DOHH2 (cell line): ENCODE measurements at regions not wholly inside any gene's neighbourhood (a gene's known extent, or its start where the extent isn't known, plus 50 kb on each side); places are given as distances from the start of the nearest gene placed in this dataset.

Experiments
- H3F3A ChIP-seq: fragments of 200-600 bp; sonication (generic), shearing (Covaris generic); 2 replicates; pipeline ENCODE4 v1.6.0; 2016; ENCODE audit warnings: antibody characterized with exemption, mild to moderate bottlenecking; ENCODE audit not compliant: control insufficient read depth, insufficient read depth
- H3K27ac ChIP-seq: fragments of 200-600 bp; sonication (generic); 2 replicates; pipeline ENCODE4 v1.5.1; 2014; ENCODE audit warnings: low read depth, mild to moderate bottlenecking, low read length, moderate library complexity
- H3K27me3 ChIP-seq: fragments of 200-600 bp; sonication (generic); 2 replicates; pipeline ENCODE4 v1.6.1; 2014; ENCODE audit warnings: mild to moderate bottlenecking, low read length, mixed read lengths; ENCODE audit not compliant: control insufficient read depth
- H3K36me3 ChIP-seq: fragments of 200-600 bp; sonication (generic); 2 replicates; pipeline ENCODE4 v1.6.1; 2014; ENCODE audit warnings: mild to moderate bottlenecking, low read length, moderate library complexity, mixed read lengths; ENCODE audit not compliant: control insufficient read depth
- H3K4me1 ChIP-seq: fragments of 200-600 bp; sonication (generic); 2 replicates; pipeline ENCODE4 v1.6.1; 2014; ENCODE audit warnings: mild to moderate bottlenecking, low read length, mixed read lengths; ENCODE audit not compliant: control insufficient read depth
- H3K4me2 ChIP-seq: fragments of 200-600 bp; sonication (generic); 2 replicates; pipeline ENCODE4 v1.6.0; 2014; ENCODE audit warnings: mild to moderate bottlenecking, low read length, moderate library complexity
- H3K4me3 ChIP-seq: fragments of 200-600 bp; sonication (generic); 2 replicates; pipeline ENCODE4 v1.5.1; 2014; ENCODE audit warnings: mild to moderate bottlenecking, low read length, mixed read lengths
- H3K79me2 ChIP-seq: fragments of 200-600 bp; sonication (generic); 2 replicates; pipeline ENCODE4 v1.6.1; 2014; ENCODE audit warnings: mild to moderate bottlenecking, low read length, mixed read lengths; ENCODE audit not compliant: control insufficient read depth
- H3K9me2 ChIP-seq: fragments of 200-600 bp; sonication (generic); replicated peaks from 2 replicates; pipeline ENCODE4 v1.6.1; 2014; ENCODE audit warnings: mild to moderate bottlenecking, low read length, mixed read lengths; ENCODE audit not compliant: control insufficient read depth
- H3K9me3 ChIP-seq: fragments of 200-600 bp; sonication (generic); 2 replicates; pipeline ENCODE4 v1.6.1; 2014; ENCODE audit warnings: antibody characterized with exemption, low read length, mixed read lengths; ENCODE audit not compliant: control insufficient read depth, insufficient read depth
- H4K20me1 ChIP-seq: fragments of 200-600 bp; sonication (generic); 2 replicates; pipeline ENCODE4 v1.6.0; 2014; ENCODE audit warnings: low read depth, mild to moderate bottlenecking, antibody characterized with exemption, low read length, moderate library complexity; ENCODE audit not compliant: control insufficient read depth, insufficient read depth
- EZH2phosphoT487 ChIP-seq: fragments of 200-600 bp; sonication (generic); IDR thresholded peaks from 2 replicates; pipeline ENCODE4 v1.6.1; 2017; ENCODE audit warnings: borderline replicate concordance, mild to moderate bottlenecking, antibody characterized with exemption, low read length, moderate library complexity, mixed read lengths
- TF ChIP-seq, protein P1 (sequence below): fragments of 200-600 bp; sonication (generic); IDR thresholded peaks from one replicate; pipeline ENCODE4 v1.5.1; 2014; ENCODE audit warnings: antibody characterized with exemption, mild to moderate bottlenecking, low read depth, low read length; ENCODE audit not compliant: poor library complexity, severe bottlenecking

DNA sequence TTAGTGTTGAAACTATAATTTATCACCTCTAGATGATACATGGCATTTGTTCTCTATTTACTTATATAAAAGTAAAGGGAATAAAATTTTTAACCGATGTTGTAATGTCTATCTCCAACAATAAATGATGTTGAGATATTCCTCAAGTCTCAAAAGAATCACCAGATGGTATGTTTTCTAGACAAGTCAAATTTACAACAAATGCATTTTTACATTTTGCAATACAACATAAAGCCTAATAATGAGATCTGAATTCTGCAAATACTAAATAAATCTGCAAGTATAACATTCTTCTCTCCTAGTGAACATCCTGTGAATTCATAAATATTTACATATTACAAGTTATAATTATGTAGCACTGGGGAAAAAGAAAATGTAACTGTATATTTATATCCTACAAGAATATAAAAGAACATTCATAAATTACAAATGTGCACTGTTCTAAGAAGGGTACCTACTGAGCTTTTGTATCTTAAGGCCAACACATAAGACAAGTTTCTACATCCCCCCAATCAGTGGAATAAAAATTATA lies 1504.4 kb upstream of the ZEB2 start:
- no peaks in the 10 kb centered on the region for H3K9me3 ChIP-seq
- no peak overlapping the region for H3K27ac ChIP-seq
- no peak overlapping the region for H3K4me2 ChIP-seq
- TF ChIP-seq EZH2phosphoT487 = no peak
- TF ChIP-seq, protein P1, sequence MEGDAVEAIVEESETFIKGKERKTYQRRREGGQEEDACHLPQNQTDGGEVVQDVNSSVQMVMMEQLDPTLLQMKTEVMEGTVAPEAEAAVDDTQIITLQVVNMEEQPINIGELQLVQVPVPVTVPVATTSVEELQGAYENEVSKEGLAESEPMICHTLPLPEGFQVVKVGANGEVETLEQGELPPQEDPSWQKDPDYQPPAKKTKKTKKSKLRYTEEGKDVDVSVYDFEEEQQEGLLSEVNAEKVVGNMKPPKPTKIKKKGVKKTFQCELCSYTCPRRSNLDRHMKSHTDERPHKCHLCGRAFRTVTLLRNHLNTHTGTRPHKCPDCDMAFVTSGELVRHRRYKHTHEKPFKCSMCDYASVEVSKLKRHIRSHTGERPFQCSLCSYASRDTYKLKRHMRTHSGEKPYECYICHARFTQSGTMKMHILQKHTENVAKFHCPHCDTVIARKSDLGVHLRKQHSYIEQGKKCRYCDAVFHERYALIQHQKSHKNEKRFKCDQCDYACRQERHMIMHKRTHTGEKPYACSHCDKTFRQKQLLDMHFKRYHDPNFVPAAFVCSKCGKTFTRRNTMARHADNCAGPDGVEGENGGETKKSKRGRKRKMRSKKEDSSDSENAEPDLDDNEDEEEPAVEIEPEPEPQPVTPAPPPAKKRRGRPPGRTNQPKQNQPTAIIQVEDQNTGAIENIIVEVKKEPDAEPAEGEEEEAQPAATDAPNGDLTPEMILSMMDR = no peak
- no peak overlapping the region for H3K4me3 ChIP-seq
- no peaks in the 10 kb centered on the region for H3K27me3 ChIP-seq
- H3K9me2 ChIP-seq = no peaks in the 10 kb centered on the region
- no peaks in the 10 kb centered on the region for H3K79me2 ChIP-seq
- no peaks in the 10 kb centered on the region for H3F3A ChIP-seq
- H3K4me1 ChIP-seq = no peaks in the 10 kb centered on the region; the same call in 1 of the 2 replicates
- no peaks in the 10 kb centered on the region for H4K20me1 ChIP-seq
- H3K36me3 ChIP-seq = no peaks in the 10 kb centered on the region

DNA sequence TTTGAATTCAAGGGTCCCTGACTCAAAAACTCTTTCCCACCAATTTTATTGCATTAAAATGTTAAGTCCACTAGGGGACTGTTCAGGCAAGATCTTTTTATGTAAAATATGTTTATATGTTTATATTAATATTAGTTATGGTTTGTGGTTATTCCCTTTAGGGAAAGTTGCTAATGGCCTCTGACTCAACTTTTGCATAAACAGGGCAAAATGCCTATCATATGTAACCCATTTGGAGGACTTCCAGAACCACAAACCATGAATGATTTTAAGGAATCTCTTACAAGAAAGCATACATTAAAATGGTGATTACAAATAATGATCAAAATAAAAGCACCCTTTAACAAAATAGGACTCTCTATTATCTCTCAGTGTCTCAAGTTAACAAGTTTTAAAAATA lies 1484.5 kb upstream of the ZEB2 start:
- H3K27me3 ChIP-seq = no peaks in the 10 kb centered on the region

DNA sequence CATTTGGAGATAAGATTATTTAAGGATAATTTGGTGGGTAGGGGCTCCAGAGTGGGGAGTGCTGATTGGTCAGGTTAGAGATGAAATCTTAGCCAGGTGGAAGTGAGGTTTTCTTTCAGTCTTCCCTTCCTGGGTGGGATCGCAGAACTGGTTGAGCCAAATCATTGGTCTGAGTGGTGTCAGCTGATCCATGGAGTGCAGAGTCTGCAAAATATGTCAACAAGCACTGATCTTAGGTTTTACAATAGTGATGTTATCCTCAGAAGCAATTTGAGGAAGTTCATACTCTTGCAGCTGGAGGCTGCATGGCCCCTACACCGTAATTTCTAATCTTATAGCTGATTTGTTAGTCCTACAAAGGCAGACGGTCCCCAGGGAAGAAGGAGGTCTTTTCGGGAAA lies 1483.4 kb upstream of the ZEB2 start:
- Histone ChIP-seq H3K4me3 (no peak overlapping the region), H3K36me3 (no peaks in the 10 kb centered on the region), H3K27me3 (no peaks in the 10 kb centered on the region), H3K9me3 (no peaks in the 10 kb centered on the region), H3K4me1 (no peaks in the 10 kb centered on the region), H3K4me2 (no peak overlapping the region), H3K79me2 (no peaks in the 10 kb centered on the region), H3K9me2 (no peaks in the 10 kb centered on the region), H3F3A (no peaks in the 10 kb centered on the region), H4K20me1 (no peaks in the 10 kb centered on the region), H3K27ac (no peak overlapping the region)
- TF ChIP-seq EZH2phosphoT487 = no peak
- TF ChIP-seq, protein P1 = no peak

More for the DNA sequence above, 1484.5 kb upstream of the ZEB2 start:
- no peaks in the 10 kb centered on the region for H4K20me1 ChIP-seq
- H3K4me1 ChIP-seq = no peaks in the 10 kb centered on the region
- no peak overlapping the region for H3K4me2 ChIP-seq
- H3K36me3 ChIP-seq = no peaks in the 10 kb centered on the region
- no peaks in the 10 kb centered on the region for H3K9me3 ChIP-seq
- no peaks in the 10 kb centered on the region for H3F3A ChIP-seq
- H3K79me2 ChIP-seq = no peaks in the 10 kb centered on the region
- no peak overlapping the region for H3K4me3 ChIP-seq
- no peaks in the 10 kb centered on the region for H3K9me2 ChIP-seq
- no peak for TF ChIP-seq EZH2phosphoT487
- TF ChIP-seq, protein P1 = no peak
- no peak overlapping the region for H3K27ac ChIP-seq

DNA sequence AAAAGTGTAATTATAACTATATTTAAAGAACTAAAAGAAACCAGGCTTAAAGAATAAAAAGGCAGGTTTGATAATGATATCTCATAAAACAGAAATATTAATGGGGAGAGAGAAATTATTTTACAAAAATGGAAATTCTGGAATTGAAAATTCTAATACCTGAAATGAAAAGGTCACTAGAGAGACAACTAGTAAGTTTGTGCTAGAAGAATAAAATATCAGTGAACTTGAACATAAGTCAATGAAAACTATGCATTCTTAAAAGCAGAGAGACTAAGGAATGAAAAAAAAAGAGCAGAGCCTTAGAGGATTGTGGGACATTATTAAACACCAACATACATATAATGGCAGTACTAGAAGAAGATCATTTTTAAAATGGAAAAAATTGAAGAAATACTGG lies 1475.0 kb upstream of the ZEB2 start:
- Histone ChIP-seq H3K79me2 (no peaks in the 10 kb centered on the region), H3K9me3 (peaks cover 5% of the 10 kb centered on the region; the same call in 1 of the 2 replicates), H3K27ac (no peak overlapping the region), H3K36me3 (no peaks in the 10 kb centered on the region), H4K20me1 (no peaks in the 10 kb centered on the region), H3K4me3 (no peak overlapping the region), H3F3A (no peaks in the 10 kb centered on the region), H3K4me1 (no peaks in the 10 kb centered on the region), H3K9me2 (no peaks in the 10 kb centered on the region), H3K27me3 (no peaks in the 10 kb centered on the region), H3K4me2 (no peak overlapping the region)
- TF ChIP-seq, protein P1 = no peak
- no peak for TF ChIP-seq EZH2phosphoT487
